HG03060 (cell line): ENCODE measurements at regions not wholly inside any gene's neighbourhood (a gene's known extent, or its start where the extent isn't known, plus 50 kb on each side); places are given as distances from the start of the nearest gene placed in this dataset.

ENCODE experiments used
- ATAC-seq: cut with Tn5 transposase; IDR thresholded peaks from one replicate; pipeline ENCODE4 v1.9.1; 2021; ENCODE audit warnings: low read depth, moderate number of reproducible peaks; ENCODE audit not compliant: unreplicated experiment

GRCh38 chr9:90002397-90003271 lies 397.8 kb downstream of the GADD45G start:
- no peak for ATAC-seq

GRCh38 chr9:90005388-90005787 lies 400.6 kb downstream of the GADD45G start:
- no peak for ATAC-seq

- ATAC-seq = no peak
Measured at GRCh38 chr9:90007516-90008440, 403.0 kb downstream of the GADD45G start.

- no peak for ATAC-seq
Measured at GRCh38 chr9:90009447-90009846, 404.6 kb downstream of the GADD45G start.

- no peak for ATAC-seq
Measured at GRCh38 chr9:90010793-90011192, 406.0 kb downstream of the GADD45G start.

- no peak for ATAC-seq
Measured at GRCh38 chr9:90012949-90013348, 408.1 kb downstream of the GADD45G start.

GRCh38 chr9:90013778-90014177 lies 409.0 kb downstream of the GADD45G start:
- ATAC-seq = no peak

- no peak for ATAC-seq
Measured at GRCh38 chr9:90014421-90014820, 409.6 kb downstream of the GADD45G start.

GRCh38 chr9:90016272-90016671 lies 411.5 kb downstream of the GADD45G start:
- ATAC-seq = no peak

GRCh38 chr9:90017679-90018078 lies 412.9 kb downstream of the GADD45G start:
- no peak for ATAC-seq

- ATAC-seq = no peak
Measured at GRCh38 chr9:90018688-90019087, 413.9 kb downstream of the GADD45G start.

GRCh38 chr9:90019626-90020025 lies 414.8 kb downstream of the GADD45G start:
- ATAC-seq = no peak

- no peak for ATAC-seq
Measured at GRCh38 chr9:90020276-90020871, 415.6 kb downstream of the GADD45G start.

- ATAC-seq = no peak
Measured at GRCh38 chr9:90021216-90021906, 416.5 kb downstream of the GADD45G start.

GRCh38 chr9:90022474-90022873 lies 417.7 kb downstream of the GADD45G start:
- ATAC-seq = no peak

- no peak for ATAC-seq
Measured at GRCh38 chr9:90023861-90024260, 419.0 kb downstream of the GADD45G start.

GRCh38 chr9:90024409-90024808 lies 419.6 kb downstream of the GADD45G start:
- ATAC-seq = no peak

- no peak for ATAC-seq
Measured at GRCh38 chr9:90024823-90025222, 420.0 kb downstream of the GADD45G start.

- no peak for ATAC-seq
Measured at GRCh38 chr9:90025816-90026215, 421.0 kb downstream of the GADD45G start.

- ATAC-seq = no peak
Measured at GRCh38 chr9:90027296-90027790, 422.5 kb downstream of the GADD45G start.
